GM23338 (cell line): ENCODE measurements at regions not wholly inside any gene's neighbourhood (a gene's known extent, or its start where the extent isn't known, plus 50 kb on each side); places are given as distances from the start of the nearest gene placed in this dataset.

Experiments used
- ATAC-seq: fragments of 200-7000 bp; cut with Tn5 transposase; 3 replicates; pipeline ENCODE4 v1.9.1; 2020
- DNase-seq: peaks from one replicate; pipeline ENCODE4 v3.0.0-alpha.2; 2015; ENCODE audit warnings: low spot score
- H2AFZ ChIP-seq: fragments of 200-600 bp; sonication (generic); 2 replicates; pipeline ENCODE4 v1.8.0; 2016; ENCODE audit warnings: antibody characterized with exemption, mild to moderate bottlenecking, moderate library complexity
- H3F3A ChIP-seq: fragments of 200-600 bp; sonication (generic); replicated peaks from 2 replicates; pipeline ENCODE4 v1.8.0; 2017; ENCODE audit warnings: antibody characterized with exemption, mixed run types, low read depth
- H3K27ac ChIP-seq: fragments of 200-600 bp; sonication (generic); 2 replicates; pipeline ENCODE4 v1.6.1; 2016; ENCODE audit warnings: low read depth
- H3K27me3 ChIP-seq: fragments of 200-600 bp; sonication (generic); 2 replicates; pipeline ENCODE4 v1.8.0; 2016; ENCODE audit warnings: mild to moderate bottlenecking, mixed run types, moderate library complexity; ENCODE audit not compliant: insufficient read depth
- H3K36me3 ChIP-seq: fragments of 200-600 bp; sonication (generic); 2 replicates; pipeline ENCODE4 v1.8.0; 2016; ENCODE audit warnings: mild to moderate bottlenecking; ENCODE audit not compliant: insufficient read depth
- H3K4me1 ChIP-seq: fragments of 200-600 bp; sonication (generic); 2 replicates; pipeline ENCODE4 v1.8.0; 2016; ENCODE audit warnings: mild to moderate bottlenecking, moderate library complexity; ENCODE audit not compliant: insufficient read depth
- H3K4me2 ChIP-seq: fragments of 200-600 bp; sonication (generic); 2 replicates; pipeline ENCODE4 v1.7.1; 2017; ENCODE audit warnings: mixed run types
- H3K4me3 ChIP-seq: fragments of 200-600 bp; sonication (generic); 2 replicates; pipeline ENCODE4 v1.6.1; 2016; ENCODE audit warnings: mixed run types
- H3K79me2 ChIP-seq: fragments of 200-600 bp; sonication (generic); replicated peaks from 2 replicates; pipeline ENCODE4 v1.8.0; 2017; ENCODE audit warnings: mild to moderate bottlenecking; ENCODE audit not compliant: insufficient read depth
- H3K9me2 ChIP-seq: fragments of 200-600 bp; sonication (generic); 2 replicates; pipeline ENCODE4 v1.8.0; 2017; ENCODE audit not compliant: insufficient read depth
- H4K20me1 ChIP-seq: fragments of 200-600 bp; sonication (generic); replicated peaks from 2 replicates; pipeline ENCODE4 v1.8.0; 2017; ENCODE audit warnings: mild to moderate bottlenecking; ENCODE audit not compliant: insufficient read depth
- H3K27ac Mint-ChIP-seq: 2 replicates; pipeline ENCODE4 v1.8.0; 2020; ENCODE audit warnings: inconsistent platforms, mild to moderate bottlenecking, moderate library complexity, mixed read lengths
- H3K27me3 Mint-ChIP-seq: 3 replicates; pipeline ENCODE4 v1.8.0; 2022; ENCODE audit warnings: low read depth, mild to moderate bottlenecking, moderate library complexity, mixed read lengths, inconsistent platforms; ENCODE audit not compliant: insufficient read depth, poor library complexity
- H3K36me3 Mint-ChIP-seq: 3 replicates; pipeline ENCODE4 v1.8.0; 2021; ENCODE audit warnings: low read depth, mild to moderate bottlenecking, inconsistent platforms, moderate library complexity, mixed read lengths
- H3K4me1 Mint-ChIP-seq: 3 replicates; pipeline ENCODE4 v1.8.0; 2020; ENCODE audit warnings: mild to moderate bottlenecking, inconsistent platforms, mixed read lengths
- H3K4me3 Mint-ChIP-seq: 3 replicates; pipeline ENCODE4 v1.8.0; 2021; ENCODE audit warnings: moderate library complexity, mild to moderate bottlenecking, inconsistent platforms, mixed read lengths
- H3K9me3 Mint-ChIP-seq: 3 replicates; pipeline ENCODE4 v1.8.0; 2020; ENCODE audit warnings: moderate library complexity, mild to moderate bottlenecking, inconsistent platforms, mixed read lengths
- CREB1 ChIP-seq: fragments of 250-450 bp; sonication (Bioruptor Pico); IDR thresholded peaks from 2 replicates; pipeline ENCODE4 v1.5.0; 2020; ENCODE audit warnings: low read depth, mild to moderate bottlenecking, moderate library complexity
- CTCF ChIP-seq, 2 experiments: fragments of 200-600 bp in 1 of 2; sonication (generic) in 1 of 2; conservative IDR thresholded peaks; 2 replicates each; pipeline versions ENCODE4 v1.5.1 to v1.6.1; 2016 to 2017; ENCODE audit warnings: antibody characterized with exemption in 2 of 2, low read depth in 2 of 2, mild to moderate bottlenecking in 2 of 2, moderate library complexity in 1 of 2
- ETS1 ChIP-seq: IDR thresholded peaks from 2 replicates; pipeline ENCODE4 v1.6.1; 2016; ENCODE audit warnings: antibody characterized with exemption
- EZH2 ChIP-seq: fragments of 200-600 bp; sonication (generic); IDR thresholded peaks from one replicate; pipeline ENCODE4 v1.8.0; 2017; ENCODE audit warnings: antibody characterized with exemption, mild to moderate bottlenecking, low read depth; ENCODE audit not compliant: unreplicated experiment
- EZH2phosphoT487 ChIP-seq: fragments of 200-600 bp; sonication (generic); IDR thresholded peaks from one replicate; pipeline ENCODE4 v1.8.1; 2018; ENCODE audit warnings: antibody characterized with exemption; ENCODE audit not compliant: unreplicated experiment
- JUNB ChIP-seq: IDR thresholded peaks from one replicate; pipeline ENCODE4 v1.6.1; 2016; ENCODE audit warnings: antibody characterized with exemption; ENCODE audit not compliant: unreplicated experiment
- NANOG ChIP-seq: IDR thresholded peaks from 2 replicates; pipeline ENCODE4 v1.6.1; 2016; ENCODE audit warnings: antibody characterized with exemption, borderline replicate concordance
- POLR2AphosphoS5 ChIP-seq: IDR thresholded peaks from 2 replicates; pipeline ENCODE4 v1.6.1; 2016; ENCODE audit warnings: antibody characterized with exemption, low read depth
- REST ChIP-seq: IDR thresholded peaks from one replicate; pipeline ENCODE4 v1.6.1; 2018; ENCODE audit warnings: antibody characterized with exemption; ENCODE audit not compliant: unreplicated experiment
- STAT1 ChIP-seq: IDR thresholded peaks from one replicate; pipeline ENCODE4 v1.6.1; 2016; ENCODE audit warnings: antibody characterized with exemption; ENCODE audit not compliant: unreplicated experiment
- ZNF114 ChIP-seq: fragments of 250-450 bp; sonication (Bioruptor Pico); IDR thresholded peaks from 2 replicates; pipeline ENCODE4 v1.5.0; 2020; ENCODE audit warnings: mild to moderate bottlenecking, moderate library complexity
- ZNF331 ChIP-seq: fragments of 250-450 bp; sonication (Bioruptor Pico); IDR thresholded peaks from 2 replicates; pipeline ENCODE4 v1.5.0; 2020; ENCODE audit warnings: low read depth, mild to moderate bottlenecking, moderate library complexity
- ZNF462 ChIP-seq: fragments of 250-450 bp; sonication (Bioruptor Pico); IDR thresholded peaks from 2 replicates; pipeline ENCODE4 v1.5.0; 2020; ENCODE audit warnings: mild to moderate bottlenecking, moderate library complexity

GRCh38 chr4:138444260-138444659 is 202.1 kb upstream of the SLC7A11 start:
- Mint-ChIP-seq H3K27me3 (no peaks in the 10 kb centered on the region), H3K36me3 (no peaks in the 10 kb centered on the region), H3K4me3 (no peak overlapping the region), H3K9me3 (no peaks in the 10 kb centered on the region; the same call in 2 of the 3 replicates), H3K4me1 (no peaks in the 10 kb centered on the region), H3K27ac (no peak overlapping the region)
- Histone ChIP-seq H4K20me1 (no peaks in the 10 kb centered on the region), H3K4me1 (no peaks in the 10 kb centered on the region), H3K27me3 (no peaks in the 10 kb centered on the region), H3K4me2 (no peak overlapping the region), H3K4me3 (no peak overlapping the region), H3K9me2 (0 out of 2 replicates have a peak, but pooled peaks cover 4% of the 10 kb centered on the region), H2AFZ (no peak overlapping the region), H3K79me2 (no peaks in the 10 kb centered on the region), H3F3A (no peaks in the 10 kb centered on the region), H3K27ac (no peak overlapping the region), H3K36me3 (no peaks in the 10 kb centered on the region)
- no peak for DNase-seq
- no peak for TF ChIP-seq CREB1 (CRISPR knock-in tag)
- TF ChIP-seq EZH2 = no peak
- no peak for TF ChIP-seq STAT1
- TF ChIP-seq ZNF331 (CRISPR knock-in tag) = no peak
- no peak for TF ChIP-seq CTCF (conservative IDR thresholded peaks at IDR 0.05; ENCODE audit: low read depth in 2 of 2)
- no peak for TF ChIP-seq EZH2phosphoT487
- no peak for TF ChIP-seq ETS1
- TF ChIP-seq JUNB = no peak
- TF ChIP-seq NANOG = no peak
- no peak for TF ChIP-seq REST
- TF ChIP-seq ZNF462 (CRISPR knock-in tag) = no peak
- no peak for TF ChIP-seq ZNF114 (CRISPR knock-in tag)
- TF ChIP-seq POLR2AphosphoS5 = no peak
- no peak for ATAC-seq
